ENCODE measurements at regions not wholly inside any gene's neighbourhood (a gene's known extent, or its start where the extent isn't known, plus 50 kb on each side); places are given as distances from the start of the nearest gene placed in this dataset.

- POLR2A ChIA-PET: no interaction called here
- TF ChIP-seq POLR2AphosphoS5 (IDR thresholded peaks at IDR 0.05; ENCODE audit: low read depth, low read length) (no peak; the same call in 1 of the 2 replicates), GABPA (IDR thresholded peaks at IDR 0.05; ENCODE audit: low read depth) (no peak), IRF3 (IDR thresholded peaks at IDR 0.05; ENCODE audit: low read depth, low read length) (no peak), JUND (IDR thresholded peaks at IDR 0.05) (no peak; the same call in 1 of the 2 replicates), TEAD4 (IDR thresholded peaks at IDR 0.05; ENCODE audit: borderline replicate concordance, insufficient read depth) (0 out of 2 replicates have a peak, but pooled peaks have one; percentile 20), SIN3A (IDR thresholded peaks at IDR 0.05; ENCODE audit: borderline replicate concordance, low read depth, low read length) (no peak), MAX (IDR thresholded peaks at IDR 0.05; ENCODE audit: low read depth) (0 out of 2 replicates have a peak, but pooled peaks have one; percentile 20), EP300 (IDR thresholded peaks at IDR 0.05; ENCODE audit: borderline replicate concordance in 1 of 2, low read depth in 1 of 2, low read length in 1 of 2) (peak in 1 of 2 experiments; percentile 35; a peak in 1 of 4 replicates), GATA2 (CRISPR knock-in tag; IDR thresholded peaks at IDR 0.05) (no peak), MXI1 (IDR thresholded peaks at IDR 0.05; ENCODE audit: low read depth, low read length) (no peak), CHD2 (IDR thresholded peaks at IDR 0.05; ENCODE audit: low read length, partially characterized antibody) (no peak), RXRA (IDR thresholded peaks at IDR 0.05; ENCODE audit: borderline replicate concordance, low read depth) (peak; percentile 62; the same call in 1 of the 2 replicates), REST (IDR thresholded peaks at IDR 0.05; ENCODE audit: low read depth, low read length) (no peak), USF1 (IDR thresholded peaks at IDR 0.05; ENCODE audit: borderline replicate concordance, low read depth) (no peak), FOXJ3 (CRISPR knock-in tag; IDR thresholded peaks at IDR 0.05) (no peak), NRF1 (IDR thresholded peaks at IDR 0.05; ENCODE audit: low read depth, low read length) (no peak), NFIC (IDR thresholded peaks at IDR 0.05; ENCODE audit: borderline replicate concordance) (no peak), USF2 (IDR thresholded peaks at IDR 0.05; ENCODE audit: borderline replicate concordance, low read depth, low read length) (no peak), MEF2A (IDR thresholded peaks at IDR 0.05; ENCODE audit: borderline replicate concordance, low read depth) (peak; percentile 78), FOSL2 (IDR thresholded peaks at IDR 0.05; ENCODE audit: borderline replicate concordance, low read depth) (peak; percentile 38; the same call in 1 of the 2 replicates), EZH2phosphoT487 (IDR thresholded peaks at IDR 0.05; ENCODE audit: borderline replicate concordance, low read depth) (no peak), PBX3 (IDR thresholded peaks at IDR 0.05) (peak; percentile 46; the same call in 1 of the 2 replicates), FOXM1 (IDR thresholded peaks at IDR 0.05; ENCODE audit: low read depth) (no peak), RFX5 (IDR thresholded peaks at IDR 0.05; ENCODE audit: low read length) (no peak)
These were observed 602.6 kb upstream of the VRK2 start for GRCh38 chr2:57443973-57444521.

More at GRCh38 chr2:57443973-57444521, 602.6 kb upstream of the VRK2 start:
- Histone ChIP-seq H3K4me1 (ENCODE audit: control insufficient read depth in 1 of 2, insufficient read depth in 2 of 2, low read depth in 1 of 2, low read length in 1 of 2) (peaks cover 2 to 8% of the 10 kb centered on the region in 2 experiments; a peak in 3 of 4 replicates), H3K9me2 (no peaks in the 10 kb centered on the region), H3K27me3 (ENCODE audit: insufficient read depth) (no peaks in the 10 kb centered on the region), H3K27ac (ENCODE audit: low read depth in 2 of 2, low read length in 1 of 2) (peak overlapping the region in 1 of 2 experiments; percentile 97; a peak in 3 of 4 replicates), H3F3A (replicated peaks; ENCODE audit: insufficient read depth) (peaks cover 23% of the 10 kb centered on the region), H2AFZ (ENCODE audit: low read depth) (peak overlapping the region; percentile 61; the same call in 1 of the 2 replicates), H3K4me3 (ENCODE audit: low read depth in 2 of 2, low read length in 1 of 2) (no peak overlapping the region), H3K9ac (peak overlapping the region; percentile 61; the same call in 1 of the 2 replicates), H3K9me3 (no peaks in the 10 kb centered on the region), H3K36me3 (replicated peaks in 1 of 2; ENCODE audit: control insufficient read depth in 1 of 2, insufficient read depth in 2 of 2, low read length in 1 of 2) (no peaks in the 10 kb centered on the region), H4K20me1 (ENCODE audit: insufficient read depth) (no peaks in the 10 kb centered on the region), H3K79me2 (ENCODE audit: insufficient read depth) (no peaks in the 10 kb centered on the region; the same call in 1 of the 2 replicates), H3K4me2 (peak overlapping the region; percentile 68)
- 21% methylated on average over 5 of the region's 5 CpGs for WGBS (ENCODE audit: low lambda C conversion rate)
- CTCF ChIA-PET: no interaction called here
- DNase-seq: no peak
